Kidney (tissue), 13 donors: ENCODE measurements at regions not wholly inside any gene's neighbourhood (a gene's known extent, or its start where the extent isn't known, plus 50 kb on each side); places are given as distances from the start of the nearest gene placed in this dataset.

Experiments
- DNase-seq, 5 donors: peaks; one replicate each; pipeline ENCODE4 v3.0.0-alpha.2; 2013 to 2020
- FAIRE-seq: peaks from 2 replicates; lab custom pipeline; 2012; peaks lifted over from hg19 to GRCh38; lab: Jason Lieb, UNC
- H3K27ac ChIP-seq, 2 donors: one replicate each; pipeline ENCODE4 v1.7.0; 2013; ENCODE audit warnings: low read depth in 2 of 2, low read length in 2 of 2, inconsistent platforms in 1 of 2
- H3K27me3 ChIP-seq: one replicate; pipeline ENCODE4 v1.7.1; 2013; ENCODE audit warnings: low read length, inconsistent platforms; ENCODE audit not compliant: control insufficient read depth, insufficient read depth
- H3K36me3 ChIP-seq, 3 donors: one replicate each; pipeline versions ENCODE4 v1.7.0 to v1.7.1; 2013; ENCODE audit warnings: low read length in 3 of 3, control low read depth in 1 of 3, inconsistent platforms in 1 of 3; ENCODE audit not compliant: insufficient read depth in 3 of 3, control insufficient read depth in 2 of 3
- H3K4me1 ChIP-seq, 3 donors: one replicate each; pipeline versions ENCODE4 v1.7.0 to v1.7.1; 2013; ENCODE audit warnings: low read length in 3 of 3, inconsistent platforms in 1 of 3, low read depth in 1 of 3; ENCODE audit not compliant: control insufficient read depth in 2 of 3, insufficient read depth in 2 of 3
- H3K4me3 ChIP-seq, 3 donors: one replicate each; pipeline versions ENCODE4 v1.7.0 to v1.8.1; 2013; ENCODE audit warnings: low read length in 3 of 3, control low read depth in 1 of 3, inconsistent platforms in 1 of 3
- H3K9ac ChIP-seq, 3 donors: one replicate each; pipeline versions ENCODE4 v1.7.0 to v1.7.1; 2013; ENCODE audit warnings: low read length in 3 of 3, control low read depth in 1 of 3, inconsistent platforms in 1 of 3
- H3K9me3 ChIP-seq, 3 donors: one replicate each; pipeline versions ENCODE4 v1.7.0 to v1.7.1; 2013; ENCODE audit warnings: low read length in 3 of 3, control low read depth in 1 of 3, inconsistent platforms in 1 of 3; ENCODE audit not compliant: control insufficient read depth in 2 of 3, insufficient read depth in 1 of 3
- intact Hi-C: fragments of 100-400 bp; cut with DNase I; formaldehyde crosslinking; loops from one replicate; pipeline ENCODE4 v1.11.1; 2022
- TF ChIP-seq, protein P1 (sequence below): IDR thresholded peaks from 3 replicates; pipeline ENCODE4 v1.5.1; 2012; ENCODE audit warnings: mild to moderate bottlenecking, moderate library complexity, borderline replicate concordance; ENCODE audit not compliant: insufficient read depth; ENCODE audit errors: extremely low read depth
- donor health status: control.
- donor health status: control.
- donor health status: control.
- donor health status: control.
- donor health status: control.
- donor health status: DM: yes; HTN: yes; CAD: no.
- donor health status: Normal renal cell carcinoma (clear cell type).

DNA sequence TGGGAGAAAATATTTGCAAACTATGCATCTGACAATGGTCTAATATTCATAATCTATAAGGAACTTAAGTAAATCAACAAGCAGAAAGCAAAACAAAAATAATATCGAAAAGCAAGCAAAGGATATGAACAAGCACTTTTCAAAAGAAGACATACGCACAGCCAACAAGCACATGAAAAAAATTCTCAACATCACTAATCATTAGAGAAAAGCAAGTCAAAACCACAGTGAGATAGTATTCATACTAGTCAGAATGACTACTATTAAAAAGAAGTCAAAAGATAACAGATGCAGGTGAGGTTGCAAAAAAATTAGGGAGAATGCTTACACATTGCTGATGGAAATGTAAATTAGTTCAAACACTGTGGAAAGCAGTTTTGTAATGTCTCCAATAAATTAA is 410.2 kb downstream of the MMUT start:
- no peaks in the 10 kb centered on the region for H3K4me1 ChIP-seq
- TF ChIP-seq, protein P1, sequence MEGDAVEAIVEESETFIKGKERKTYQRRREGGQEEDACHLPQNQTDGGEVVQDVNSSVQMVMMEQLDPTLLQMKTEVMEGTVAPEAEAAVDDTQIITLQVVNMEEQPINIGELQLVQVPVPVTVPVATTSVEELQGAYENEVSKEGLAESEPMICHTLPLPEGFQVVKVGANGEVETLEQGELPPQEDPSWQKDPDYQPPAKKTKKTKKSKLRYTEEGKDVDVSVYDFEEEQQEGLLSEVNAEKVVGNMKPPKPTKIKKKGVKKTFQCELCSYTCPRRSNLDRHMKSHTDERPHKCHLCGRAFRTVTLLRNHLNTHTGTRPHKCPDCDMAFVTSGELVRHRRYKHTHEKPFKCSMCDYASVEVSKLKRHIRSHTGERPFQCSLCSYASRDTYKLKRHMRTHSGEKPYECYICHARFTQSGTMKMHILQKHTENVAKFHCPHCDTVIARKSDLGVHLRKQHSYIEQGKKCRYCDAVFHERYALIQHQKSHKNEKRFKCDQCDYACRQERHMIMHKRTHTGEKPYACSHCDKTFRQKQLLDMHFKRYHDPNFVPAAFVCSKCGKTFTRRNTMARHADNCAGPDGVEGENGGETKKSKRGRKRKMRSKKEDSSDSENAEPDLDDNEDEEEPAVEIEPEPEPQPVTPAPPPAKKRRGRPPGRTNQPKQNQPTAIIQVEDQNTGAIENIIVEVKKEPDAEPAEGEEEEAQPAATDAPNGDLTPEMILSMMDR = no peak
- no peak overlapping the region for H3K9ac ChIP-seq
- no peak for DNase-seq
- no peak for FAIRE-seq
- H3K4me3 ChIP-seq = no peak overlapping the region
- H3K9me3 ChIP-seq = no peaks in the 10 kb centered on the region
- no peaks in the 10 kb centered on the region for H3K27me3 ChIP-seq
- intact Hi-C loops = no loop called here
- H3K27ac ChIP-seq = no peak overlapping the region
- no peaks in the 10 kb centered on the region for H3K36me3 ChIP-seq

DNA sequence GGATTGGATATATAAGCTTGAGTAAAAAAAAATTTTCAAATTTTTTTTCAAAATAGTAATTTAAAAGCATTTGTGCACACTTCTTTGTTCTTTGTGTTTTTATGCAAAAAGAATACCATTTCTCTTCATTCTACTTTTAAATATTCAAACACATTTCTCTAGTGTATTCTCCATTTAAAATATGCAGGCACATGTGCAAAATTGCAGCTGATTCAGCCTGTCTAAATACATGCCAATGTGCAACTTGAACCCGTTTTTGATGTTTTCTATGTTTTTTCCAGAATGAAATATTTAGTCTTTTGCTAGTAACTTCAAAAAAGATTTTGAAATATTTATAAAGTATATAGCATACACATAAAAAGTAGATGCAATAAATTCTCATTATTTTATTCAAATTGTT is 411.8 kb downstream of the MMUT start:
- Histone ChIP-seq H3K9me3 (no peaks in the 10 kb centered on the region), H3K27me3 (no peaks in the 10 kb centered on the region), H3K9ac (no peak overlapping the region), H3K4me1 (no peaks in the 10 kb centered on the region), H3K4me3 (no peak overlapping the region), H3K36me3 (no peaks in the 10 kb centered on the region), H3K27ac (no peak overlapping the region)
- intact Hi-C loops = no loop called here
- FAIRE-seq (no peak), DNase-seq (no peak)
- TF ChIP-seq, protein P1 = no peak

DNA sequence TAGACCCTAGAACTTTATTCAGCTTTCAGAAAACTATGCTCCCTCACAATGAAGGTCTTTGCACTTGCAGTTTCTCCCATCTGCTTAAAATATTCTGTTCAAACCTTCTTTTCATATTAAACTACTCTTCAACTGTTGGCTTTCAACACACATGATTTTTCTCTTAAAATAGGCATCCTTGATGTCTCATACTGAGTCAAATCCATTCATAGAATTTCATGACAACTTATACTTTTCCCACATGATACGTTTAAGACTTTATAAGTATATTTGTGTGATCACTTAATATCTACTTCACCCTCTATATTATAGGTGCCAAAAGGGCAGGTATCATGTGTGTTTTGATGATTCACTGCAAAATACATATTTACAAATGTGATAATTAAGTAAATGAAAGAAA is 412.5 kb downstream of the MMUT start:
- FAIRE-seq (no peak), DNase-seq (no peak)
- H3K27me3 ChIP-seq = no peaks in the 10 kb centered on the region
- intact Hi-C loops = no loop called here
- no peaks in the 10 kb centered on the region for H3K36me3 ChIP-seq
- no peak overlapping the region for H3K4me3 ChIP-seq
- no peak overlapping the region for H3K27ac ChIP-seq
- TF ChIP-seq, protein P1 = no peak
- H3K9ac ChIP-seq = no peak overlapping the region
- no peaks in the 10 kb centered on the region for H3K9me3 ChIP-seq
- no peaks in the 10 kb centered on the region for H3K4me1 ChIP-seq

DNA sequence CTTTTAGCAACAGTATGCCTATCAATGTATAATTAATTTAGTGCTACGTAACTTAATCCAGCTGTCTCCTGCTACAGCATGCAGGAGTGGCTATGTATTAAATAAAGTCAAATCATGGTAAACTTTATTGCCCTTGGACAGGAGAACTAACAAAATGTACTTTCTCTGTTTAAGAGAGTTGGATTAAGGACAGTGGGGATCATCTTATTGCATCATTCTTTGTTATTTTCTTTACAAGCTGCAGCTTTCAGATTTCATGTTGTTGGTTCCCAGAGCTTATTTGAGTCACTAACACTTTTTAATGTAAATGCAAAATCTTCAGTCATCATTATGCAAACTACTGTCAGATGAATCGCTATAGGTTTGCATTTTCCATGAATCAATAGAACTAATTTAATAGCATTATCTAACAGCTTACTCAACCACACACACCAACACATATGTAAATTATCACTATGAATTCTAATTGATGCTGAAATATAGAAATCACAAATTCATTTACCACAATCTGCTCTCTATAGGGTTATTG is 424.7 kb downstream of the MMUT start:
- H3K4me3 ChIP-seq = no peak overlapping the region
- intact Hi-C loops = no loop called here
- H3K9ac ChIP-seq = no peak overlapping the region
- H3K4me1 ChIP-seq = no peaks in the 10 kb centered on the region
- DNase-seq (no peak), FAIRE-seq (no peak)
- TF ChIP-seq, protein P1 = no peak
- H3K27me3 ChIP-seq = no peaks in the 10 kb centered on the region
- peaks cover 0 to 3% (median 0%) of the 10 kb centered on the region in 3 donors for H3K9me3 ChIP-seq
- no peaks in the 10 kb centered on the region for H3K36me3 ChIP-seq
- no peak overlapping the region for H3K27ac ChIP-seq
